Breast epithelium (tissue), 4 donors: ENCODE measurements at regions not wholly inside any gene's neighbourhood (a gene's known extent, or its start where the extent isn't known, plus 50 kb on each side); places are given as distances from the start of the nearest gene placed in this dataset.
"Not testable (repeated sequence)": the region's sequence is repeated elsewhere in the genome, so short reads cannot be mapped to it uniquely, and the experiment has no call there.

Experiments used
- DNase-seq, 2 donors: peaks; one replicate each; pipeline ENCODE4 v3.0.0-alpha.2; 2019; ENCODE audit warnings: low spot score in 2 of 2
- H3K27ac ChIP-seq, 2 donors: fragments of 200-600 bp; sonication (generic) in 1 of 2; one replicate each; pipeline ENCODE4 v1.5.1; 2016 to 2019; ENCODE audit warnings: mild to moderate bottlenecking in 1 of 2
- H3K27me3 ChIP-seq, 2 donors: fragments of 200-600 bp; sonication (generic) in 1 of 2; one replicate each; pipeline versions ENCODE4 v1.5.1 to v1.6.0; 2017 to 2019; ENCODE audit warnings: control low read depth in 1 of 2, mild to moderate bottlenecking in 1 of 2
- H3K36me3 ChIP-seq: fragments of 200-600 bp; one replicate; pipeline ENCODE4 v1.5.1; 2019
- H3K4me1 ChIP-seq, 2 donors: fragments of 200-600 bp; sonication (generic); one replicate each; pipeline ENCODE4 v1.5.1; 2016 to 2019; ENCODE audit warnings: control low read depth in 1 of 2
- H3K4me3 ChIP-seq, 3 donors: fragments of 200-600 bp; sonication (generic); 1 replicate in 2 of 3; 2 replicates in 1 of 3; pipeline ENCODE4 v1.5.1; 2016 to 2019; ENCODE audit warnings: mild to moderate bottlenecking in 3 of 3, moderate library complexity in 2 of 3
- H3K9me3 ChIP-seq, 2 donors: fragments of 200-600 bp; sonication (generic) in 1 of 2; one replicate each; pipeline ENCODE4 v1.5.1; 2016 to 2019; ENCODE audit warnings: control low read depth in 1 of 2
- POLR2A ChIP-seq: fragments of 450-650 bp; IDR thresholded peaks from one replicate; pipeline ENCODE4 v1.6.1; 2016; ENCODE audit warnings: antibody characterized with exemption, mild to moderate bottlenecking, moderate library complexity
- POLR2AphosphoS5 ChIP-seq, 3 donors: sonication (generic); formaldehyde crosslinking; IDR thresholded peaks; one replicate each; pipeline ENCODE4 v1.6.1; 2017; ENCODE audit warnings: antibody characterized with exemption in 3 of 3
- intact Hi-C: fragments of 100-400 bp; cut with DNase I; formaldehyde crosslinking; loops from one replicate; pipeline ENCODE4 v1.15.1; 2023; ENCODE audit warnings: low total_unique reads
- TF ChIP-seq, protein P1 (sequence below), 3 donors: fragments of 450-650 bp; IDR thresholded peaks; one replicate each; pipeline ENCODE4 v1.5.1; 2016 to 2017; ENCODE audit warnings: antibody characterized with exemption in 3 of 3, mild to moderate bottlenecking in 3 of 3, moderate library complexity in 3 of 3

GRCh38 chr5:84758008-84758407 lies 373.3 kb upstream of the EDIL3 start:
- intact Hi-C loops, result no loop called here
- H3K27me3 ChIP-seq, result no peaks in the 10 kb centered on the region
- H3K36me3 ChIP-seq, result no peaks in the 10 kb centered on the region
- no peak for DNase-seq
- TF ChIP-seq POLR2AphosphoS5 (IDR thresholded peaks at IDR 0.05) (no peak), POLR2A (no peak)
- TF ChIP-seq, protein P1, sequence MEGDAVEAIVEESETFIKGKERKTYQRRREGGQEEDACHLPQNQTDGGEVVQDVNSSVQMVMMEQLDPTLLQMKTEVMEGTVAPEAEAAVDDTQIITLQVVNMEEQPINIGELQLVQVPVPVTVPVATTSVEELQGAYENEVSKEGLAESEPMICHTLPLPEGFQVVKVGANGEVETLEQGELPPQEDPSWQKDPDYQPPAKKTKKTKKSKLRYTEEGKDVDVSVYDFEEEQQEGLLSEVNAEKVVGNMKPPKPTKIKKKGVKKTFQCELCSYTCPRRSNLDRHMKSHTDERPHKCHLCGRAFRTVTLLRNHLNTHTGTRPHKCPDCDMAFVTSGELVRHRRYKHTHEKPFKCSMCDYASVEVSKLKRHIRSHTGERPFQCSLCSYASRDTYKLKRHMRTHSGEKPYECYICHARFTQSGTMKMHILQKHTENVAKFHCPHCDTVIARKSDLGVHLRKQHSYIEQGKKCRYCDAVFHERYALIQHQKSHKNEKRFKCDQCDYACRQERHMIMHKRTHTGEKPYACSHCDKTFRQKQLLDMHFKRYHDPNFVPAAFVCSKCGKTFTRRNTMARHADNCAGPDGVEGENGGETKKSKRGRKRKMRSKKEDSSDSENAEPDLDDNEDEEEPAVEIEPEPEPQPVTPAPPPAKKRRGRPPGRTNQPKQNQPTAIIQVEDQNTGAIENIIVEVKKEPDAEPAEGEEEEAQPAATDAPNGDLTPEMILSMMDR (IDR thresholded peaks at IDR 0.05), result no peak
- H3K4me1 ChIP-seq, result no peaks in the 10 kb centered on the region
- H3K9me3 ChIP-seq, result no peaks in the 10 kb centered on the region
- no peak overlapping the region for H3K27ac ChIP-seq
- no peak overlapping the region for H3K4me3 ChIP-seq

GRCh38 chr5:84752780-84753179 lies 368.1 kb upstream of the EDIL3 start:
- no peak overlapping the region for H3K4me3 ChIP-seq
- no peaks in the 10 kb centered on the region for H3K4me1 ChIP-seq
- no peak for DNase-seq
- intact Hi-C loops, result no loop called here
- H3K36me3 ChIP-seq, result no peaks in the 10 kb centered on the region
- no peak for TF ChIP-seq POLR2A
- TF ChIP-seq, protein P1 (IDR thresholded peaks at IDR 0.05), result no peak
- no peak for TF ChIP-seq POLR2AphosphoS5 (IDR thresholded peaks at IDR 0.05)
- H3K9me3 ChIP-seq, result no peaks in the 10 kb centered on the region
- no peak overlapping the region for H3K27ac ChIP-seq
- H3K27me3 ChIP-seq, result no peaks in the 10 kb centered on the region

- Histone ChIP-seq H3K9me3 (peaks cover 0 to 3% of the 10 kb centered on the region in 2 donors), H3K27ac (no peak overlapping the region), H3K36me3 (no peaks in the 10 kb centered on the region), H3K27me3 (no peaks in the 10 kb centered on the region), H3K4me1 (no peaks in the 10 kb centered on the region), H3K4me3 (no peak overlapping the region)
- TF ChIP-seq POLR2AphosphoS5 (IDR thresholded peaks at IDR 0.05) (no peak), POLR2A (no peak)
- TF ChIP-seq, protein P1 (IDR thresholded peaks at IDR 0.05), result no peak
- intact Hi-C loops, result no loop called here
- DNase-seq, result no peak
Measured at GRCh38 chr5:84748313-84748712, 363.6 kb upstream of the EDIL3 start.

- H3K4me3 ChIP-seq, H3K27ac ChIP-seq, H3K4me1 ChIP-seq, H3K27me3 ChIP-seq, intact Hi-C loops, H3K36me3 ChIP-seq, DNase-seq, H3K9me3 ChIP-seq: not testable (repeated sequence)
Measured at GRCh38 chr5:84746280-84746679, 361.6 kb upstream of the EDIL3 start.

GRCh38 chr5:84741056-84741455 lies 356.4 kb upstream of the EDIL3 start:
- H3K4me1 ChIP-seq, result no peaks in the 10 kb centered on the region
- intact Hi-C loops, result no loop called here
- TF ChIP-seq POLR2A (no peak), POLR2AphosphoS5 (IDR thresholded peaks at IDR 0.05) (no peak)
- TF ChIP-seq, protein P1 (IDR thresholded peaks at IDR 0.05), result no peak

GRCh38 chr5:84729326-84729725 lies 344.6 kb upstream of the EDIL3 start:
- no peak for DNase-seq
- H3K36me3 ChIP-seq, result no peaks in the 10 kb centered on the region
- no peaks in the 10 kb centered on the region for H3K4me1 ChIP-seq
- TF ChIP-seq, protein P1 (IDR thresholded peaks at IDR 0.05), result no peak
- TF ChIP-seq POLR2A (no peak), POLR2AphosphoS5 (IDR thresholded peaks at IDR 0.05) (no peak)
- H3K4me3 ChIP-seq, result no peak overlapping the region
- H3K27me3 ChIP-seq, result no peaks in the 10 kb centered on the region
- intact Hi-C loops, result no loop called here
- H3K9me3 ChIP-seq, result no peaks in the 10 kb centered on the region
- no peak overlapping the region for H3K27ac ChIP-seq

More at GRCh38 chr5:84741056-84741455, 356.4 kb upstream of the EDIL3 start:
- Histone ChIP-seq H3K27ac (no peak overlapping the region), H3K4me3 (no peak overlapping the region), H3K9me3 (peaks cover 0 to 3% of the 10 kb centered on the region in 2 donors), H3K27me3 (no peaks in the 10 kb centered on the region), H3K36me3 (no peaks in the 10 kb centered on the region)
- no peak for DNase-seq
